Thoracic aorta (tissue), 2 donors: ENCODE measurements at regions not wholly inside any gene's neighbourhood (a gene's known extent, or its start where the extent isn't known, plus 50 kb on each side); places are given as distances from the start of the nearest gene placed in this dataset.
A peak's percentile ranks its signal among the peaks of the same experiment; 100 is the strongest.

Experiments used
- ATAC-seq: fragments of 150-250 bp; one replicate; pipeline ENCODE4 v1.8.0; 2017; ENCODE audit warnings: low read depth; ENCODE audit not compliant: insufficient number of reproducible peaks, low FRiP score
- DNase-seq: peaks from one replicate; pipeline ENCODE4 v3.0.0-alpha.2; 2020; ENCODE audit warnings: low spot score
- H3K27ac ChIP-seq, 2 donors: fragments of 200-600 bp; sonication (generic); 1 replicate in 1 of 2; 2 replicates in 1 of 2; pipeline ENCODE4 v1.5.1; 2016; ENCODE audit warnings: mild to moderate bottlenecking in 2 of 2, moderate library complexity in 2 of 2
- H3K27me3 ChIP-seq: fragments of 200-600 bp; sonication (generic); replicated peaks from 2 replicates; pipeline ENCODE4 v1.6.0; 2016; ENCODE audit warnings: mild to moderate bottlenecking; ENCODE audit not compliant: insufficient read depth
- H3K36me3 ChIP-seq: fragments of 200-600 bp; sonication (generic); one replicate; pipeline ENCODE4 v1.5.1; 2016
- H3K4me1 ChIP-seq, 2 donors: fragments of 200-600 bp; sonication (generic); 1 replicate in 1 of 2; 2 replicates in 1 of 2; pipeline versions ENCODE4 v1.5.1 to v1.6.0; 2016; ENCODE audit warnings: low read depth in 2 of 2, mild to moderate bottlenecking in 1 of 2; ENCODE audit not compliant: control insufficient read depth in 1 of 2
- H3K4me3 ChIP-seq: fragments of 200-600 bp; sonication (generic); 2 replicates; pipeline ENCODE4 v1.5.1; 2016; ENCODE audit warnings: mild to moderate bottlenecking
- H3K9me3 ChIP-seq: fragments of 200-600 bp; sonication (generic); 2 replicates; pipeline ENCODE4 v1.5.1; 2016
- TF ChIP-seq, protein P1 (sequence below): fragments of 200-600 bp; sonication (generic); IDR thresholded peaks from one replicate; pipeline ENCODE4 v1.5.1; 2019; ENCODE audit warnings: antibody characterized with exemption

GRCh38 chr3:188946351-188947240, 225.2 kb upstream of the TPRG1 start:
- TF ChIP-seq, protein P1, sequence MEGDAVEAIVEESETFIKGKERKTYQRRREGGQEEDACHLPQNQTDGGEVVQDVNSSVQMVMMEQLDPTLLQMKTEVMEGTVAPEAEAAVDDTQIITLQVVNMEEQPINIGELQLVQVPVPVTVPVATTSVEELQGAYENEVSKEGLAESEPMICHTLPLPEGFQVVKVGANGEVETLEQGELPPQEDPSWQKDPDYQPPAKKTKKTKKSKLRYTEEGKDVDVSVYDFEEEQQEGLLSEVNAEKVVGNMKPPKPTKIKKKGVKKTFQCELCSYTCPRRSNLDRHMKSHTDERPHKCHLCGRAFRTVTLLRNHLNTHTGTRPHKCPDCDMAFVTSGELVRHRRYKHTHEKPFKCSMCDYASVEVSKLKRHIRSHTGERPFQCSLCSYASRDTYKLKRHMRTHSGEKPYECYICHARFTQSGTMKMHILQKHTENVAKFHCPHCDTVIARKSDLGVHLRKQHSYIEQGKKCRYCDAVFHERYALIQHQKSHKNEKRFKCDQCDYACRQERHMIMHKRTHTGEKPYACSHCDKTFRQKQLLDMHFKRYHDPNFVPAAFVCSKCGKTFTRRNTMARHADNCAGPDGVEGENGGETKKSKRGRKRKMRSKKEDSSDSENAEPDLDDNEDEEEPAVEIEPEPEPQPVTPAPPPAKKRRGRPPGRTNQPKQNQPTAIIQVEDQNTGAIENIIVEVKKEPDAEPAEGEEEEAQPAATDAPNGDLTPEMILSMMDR = no peak
- Histone ChIP-seq H3K36me3 (no peaks in the 10 kb centered on the region), H3K27me3 (no peaks in the 10 kb centered on the region), H3K9me3 (no peaks in the 10 kb centered on the region), H3K4me1 (peaks cover 66 to 82% of the 10 kb centered on the region in 2 donors), H3K4me3 (peak overlapping the region; percentile 73), H3K27ac (peak overlapping the region; percentile 96 to 99)
- ATAC-seq = no peak
- no peak for DNase-seq

GRCh38 chr3:188947401-188948280, 224.1 kb upstream of the TPRG1 start:
- TF ChIP-seq, protein P1 = peak; percentile 44
- Histone ChIP-seq H3K4me1 (peaks cover 62 to 77% of the 10 kb centered on the region in 2 donors), H3K27me3 (no peaks in the 10 kb centered on the region), H3K4me3 (peak overlapping the region; percentile 73), H3K27ac (peak overlapping the region; percentile 96 to 99), H3K36me3 (no peaks in the 10 kb centered on the region), H3K9me3 (no peaks in the 10 kb centered on the region)
- DNase-seq = peak; percentile 93
- peak; percentile 82 for ATAC-seq

DNA sequence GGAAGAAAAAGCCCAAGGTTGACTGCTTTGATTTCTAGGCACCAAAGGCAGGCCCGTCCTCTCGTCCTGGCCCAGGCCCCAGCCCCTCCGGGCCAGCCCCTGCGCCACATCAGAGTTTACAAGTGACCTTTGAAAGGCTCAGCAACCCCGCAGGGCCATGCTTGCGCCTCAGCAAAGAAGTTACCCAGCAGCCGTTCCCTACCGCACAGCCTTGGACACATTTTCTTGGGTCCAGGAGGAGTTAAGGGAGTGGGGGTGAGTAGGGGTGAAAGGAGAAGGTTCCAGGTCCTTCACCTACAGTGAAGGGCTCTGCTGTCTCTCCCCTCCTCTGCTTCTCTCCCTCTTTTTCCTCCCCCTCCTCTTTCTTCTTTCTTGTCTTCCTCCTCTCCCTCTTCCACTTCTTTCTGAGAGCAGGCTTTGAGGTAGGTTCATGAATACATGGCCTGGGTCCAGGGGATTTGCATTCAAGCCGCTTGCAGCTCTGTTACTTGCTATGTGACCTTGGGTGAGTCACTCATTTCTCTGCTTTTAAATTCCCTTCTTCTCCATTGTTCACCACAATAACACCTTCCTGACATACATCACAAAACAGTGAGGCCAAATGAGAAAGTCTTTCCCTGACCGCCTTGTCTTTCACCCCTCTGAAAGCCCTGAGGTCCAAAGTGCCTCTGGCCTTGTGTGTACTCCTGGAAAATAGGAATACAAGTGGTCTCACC, 223.3 kb upstream of the TPRG1 start:
- Histone ChIP-seq H3K9me3 (no peaks in the 10 kb centered on the region), H3K27me3 (no peaks in the 10 kb centered on the region), H3K4me3 (peak overlapping the region; percentile 73), H3K27ac (peak overlapping the region; percentile 96 to 99), H3K4me1 (peaks cover 54 to 71% of the 10 kb centered on the region in 2 donors), H3K36me3 (no peaks in the 10 kb centered on the region)
- DNase-seq (no peak), ATAC-seq (no peak)
- TF ChIP-seq, protein P1 = no peak

- Histone ChIP-seq H3K27ac (peak overlapping the region; percentile 96 to 99), H3K9me3 (no peaks in the 10 kb centered on the region), H3K4me1 (peaks cover 51 to 66% of the 10 kb centered on the region in 2 donors), H3K27me3 (no peaks in the 10 kb centered on the region), H3K36me3 (no peaks in the 10 kb centered on the region), H3K4me3 (peak overlapping the region; percentile 73)
- ATAC-seq (no peak), DNase-seq (no peak)
- TF ChIP-seq, protein P1 = no peak
These were observed 222.8 kb upstream of the TPRG1 start for GRCh38 chr3:188948997-188949389.
